ENCODE measurements at regions not wholly inside any gene's neighbourhood (a gene's known extent, or its start where the extent isn't known, plus 50 kb on each side); places are given as distances from the start of the nearest gene placed in this dataset.

DNA sequence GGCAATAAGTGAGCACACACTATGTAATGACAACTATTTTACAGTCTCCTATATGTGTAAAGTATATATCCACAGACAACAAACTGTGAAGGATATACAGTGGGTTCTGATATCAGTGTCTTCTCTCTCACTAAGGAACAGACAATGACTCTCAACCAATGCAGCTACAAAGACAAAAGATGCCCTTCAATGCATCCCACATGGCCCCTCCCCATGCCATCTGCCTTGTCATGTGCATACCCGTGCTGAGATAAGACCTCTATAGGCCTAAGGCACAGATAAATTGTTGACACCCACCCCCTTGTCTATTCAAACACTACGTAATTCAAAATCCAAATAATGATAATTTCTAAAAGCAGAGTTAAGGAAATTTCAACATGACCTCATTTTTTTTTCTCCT lies 1123.5 kb upstream of the MAP3K7 start:
- no TSS peak for BruUV-seq (replicated peaks)
- Histone ChIP-seq H3K4me3 (ENCODE audit: low read length) (no peak overlapping the region), H3K9ac (ENCODE audit: low read length) (no peak overlapping the region), H3K27me3 (ENCODE audit: low read length) (no peaks in the 10 kb centered on the region), H3K79me2 (ENCODE audit: low read length) (no peaks in the 10 kb centered on the region), H4K20me1 (ENCODE audit: low read length) (no peaks in the 10 kb centered on the region), H3K27ac (ENCODE audit: low read length) (no peak overlapping the region), H3K4me1 (ENCODE audit: insufficient read depth, low read length) (peaks cover 22% of the 10 kb centered on the region), H3K9me3 (ENCODE audit: low read length) (no peaks in the 10 kb centered on the region), H3K9me2 (replicated peaks; ENCODE audit: low read length) (no peaks in the 10 kb centered on the region), H3K4me2 (ENCODE audit: low read length) (no peak overlapping the region), H2AFZ (ENCODE audit: low read length) (no peak overlapping the region), H3F3A (ENCODE audit: low read length, unreplicated experiment) (no peaks in the 10 kb centered on the region), H3K36me3 (ENCODE audit: low read depth, low read length) (no peaks in the 10 kb centered on the region)
- POLR2A ChIA-PET (ENCODE audit: unreplicated experiment) = no interaction called here
- intact Hi-C loops (cut with micrococcal nuclease) = no loop called here
- DNase-seq (no peak), ATAC-seq (no peak)
- CTCF ChIA-PET = no interaction called here
- TF ChIP-seq EZH2 (IDR thresholded peaks at IDR 0.05; ENCODE audit: low read length, unreplicated experiment) (no peak), EZH2phosphoT487 (IDR thresholded peaks at IDR 0.05; ENCODE audit: borderline replicate concordance, low read length) (no peak)
- TF ChIP-seq, protein P1, sequence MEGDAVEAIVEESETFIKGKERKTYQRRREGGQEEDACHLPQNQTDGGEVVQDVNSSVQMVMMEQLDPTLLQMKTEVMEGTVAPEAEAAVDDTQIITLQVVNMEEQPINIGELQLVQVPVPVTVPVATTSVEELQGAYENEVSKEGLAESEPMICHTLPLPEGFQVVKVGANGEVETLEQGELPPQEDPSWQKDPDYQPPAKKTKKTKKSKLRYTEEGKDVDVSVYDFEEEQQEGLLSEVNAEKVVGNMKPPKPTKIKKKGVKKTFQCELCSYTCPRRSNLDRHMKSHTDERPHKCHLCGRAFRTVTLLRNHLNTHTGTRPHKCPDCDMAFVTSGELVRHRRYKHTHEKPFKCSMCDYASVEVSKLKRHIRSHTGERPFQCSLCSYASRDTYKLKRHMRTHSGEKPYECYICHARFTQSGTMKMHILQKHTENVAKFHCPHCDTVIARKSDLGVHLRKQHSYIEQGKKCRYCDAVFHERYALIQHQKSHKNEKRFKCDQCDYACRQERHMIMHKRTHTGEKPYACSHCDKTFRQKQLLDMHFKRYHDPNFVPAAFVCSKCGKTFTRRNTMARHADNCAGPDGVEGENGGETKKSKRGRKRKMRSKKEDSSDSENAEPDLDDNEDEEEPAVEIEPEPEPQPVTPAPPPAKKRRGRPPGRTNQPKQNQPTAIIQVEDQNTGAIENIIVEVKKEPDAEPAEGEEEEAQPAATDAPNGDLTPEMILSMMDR (conservative IDR thresholded peaks at IDR 0.05; ENCODE audit: low read depth, low read length) = no peak

DNA sequence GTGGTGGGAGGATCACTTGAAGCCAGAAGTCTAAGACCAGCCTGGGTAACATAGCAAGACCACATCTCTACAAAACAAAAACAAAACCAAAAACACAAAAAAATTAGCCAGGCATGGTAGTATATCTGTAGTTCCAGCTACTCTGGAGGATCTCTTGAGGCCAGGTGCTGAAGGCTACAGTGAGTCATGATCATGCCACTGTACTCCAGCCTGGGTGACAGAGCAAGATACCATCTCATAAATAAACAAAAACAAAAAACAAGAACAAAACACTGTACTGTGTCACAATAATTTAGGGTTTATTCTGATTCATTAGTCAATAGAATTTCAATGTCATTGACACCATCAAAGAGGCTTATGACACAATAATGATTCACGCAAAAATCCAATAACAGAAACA lies 1121.7 kb upstream of the MAP3K7 start:
- ChIA-PET POLR2A (ENCODE audit: unreplicated experiment) (no interaction called here), CTCF (no interaction called here)
- no peak overlapping the region for H2AFZ ChIP-seq (ENCODE audit: low read length)
- no TSS peak for BruUV-seq (replicated peaks)
- no peak overlapping the region for H3K9ac ChIP-seq (ENCODE audit: low read length)
- no peaks in the 10 kb centered on the region for H3K79me2 ChIP-seq (ENCODE audit: low read length)
- no peaks in the 10 kb centered on the region for H3K9me2 ChIP-seq (replicated peaks; ENCODE audit: low read length)
- no peak for TF ChIP-seq EZH2 (IDR thresholded peaks at IDR 0.05; ENCODE audit: low read length, unreplicated experiment)
- TF ChIP-seq, protein P1 (conservative IDR thresholded peaks at IDR 0.05; ENCODE audit: low read depth, low read length) = no peak
- TF ChIP-seq EZH2phosphoT487 (IDR thresholded peaks at IDR 0.05; ENCODE audit: borderline replicate concordance, low read length) = no peak
- no peaks in the 10 kb centered on the region for H4K20me1 ChIP-seq (ENCODE audit: low read length)
- H3K27ac ChIP-seq (ENCODE audit: low read length) = no peak overlapping the region
- peaks cover 25% of the 10 kb centered on the region for H3K4me1 ChIP-seq (ENCODE audit: insufficient read depth, low read length)
- H3K4me3 ChIP-seq (ENCODE audit: low read length) = no peak overlapping the region
- peak; percentile 18; the same call in 1 of the 2 replicates for ATAC-seq
- intact Hi-C loops (cut with micrococcal nuclease) = loop anchor here (10.0 kb wide), 1 partner anchor 166 kb away; no protein-coding TSS in a partner anchor
- H3F3A ChIP-seq (ENCODE audit: low read length, unreplicated experiment) = no peaks in the 10 kb centered on the region
- H3K4me2 ChIP-seq (ENCODE audit: low read length) = no peak overlapping the region
- no peaks in the 10 kb centered on the region for H3K27me3 ChIP-seq (ENCODE audit: low read length)
- H3K9me3 ChIP-seq (ENCODE audit: low read length) = no peaks in the 10 kb centered on the region
- DNase-seq = peak; percentile 39
- H3K36me3 ChIP-seq (ENCODE audit: low read depth, low read length) = no peaks in the 10 kb centered on the region

DNA sequence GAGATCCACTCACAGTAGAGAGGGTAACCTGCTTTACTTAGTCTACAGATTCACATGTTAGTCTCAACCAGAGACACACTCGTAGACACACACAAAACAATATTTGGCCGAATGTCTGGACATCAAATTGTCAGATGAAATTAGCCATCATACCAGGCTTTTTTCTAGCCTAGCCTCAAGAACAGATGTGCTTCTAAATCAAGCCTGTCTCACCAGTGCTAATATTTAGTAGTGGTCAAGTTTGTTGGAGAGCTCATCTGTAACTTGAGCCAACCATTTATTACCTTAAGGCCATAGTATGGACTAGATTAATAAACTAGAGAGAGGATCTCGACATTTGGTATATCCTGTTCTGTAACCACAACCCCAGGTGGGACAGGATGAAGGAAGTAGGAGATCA lies 1118.8 kb upstream of the MAP3K7 start:
- BruUV-seq (replicated peaks) = no TSS peak
- DNase-seq = peak; percentile 27
- CTCF ChIA-PET = no interaction called here

More for the DNA sequence above, 1118.8 kb upstream of the MAP3K7 start:
- Histone ChIP-seq H3K27me3 (ENCODE audit: low read length) (no peaks in the 10 kb centered on the region), H3F3A (ENCODE audit: low read length, unreplicated experiment) (no peaks in the 10 kb centered on the region), H3K4me2 (ENCODE audit: low read length) (no peak overlapping the region), H2AFZ (ENCODE audit: low read length) (no peak overlapping the region), H3K79me2 (ENCODE audit: low read length) (no peaks in the 10 kb centered on the region), H3K9me2 (replicated peaks; ENCODE audit: low read length) (no peaks in the 10 kb centered on the region), H3K36me3 (ENCODE audit: low read depth, low read length) (no peaks in the 10 kb centered on the region), H3K27ac (ENCODE audit: low read length) (no peak overlapping the region), H4K20me1 (ENCODE audit: low read length) (no peaks in the 10 kb centered on the region), H3K4me1 (ENCODE audit: insufficient read depth, low read length) (peaks cover 30% of the 10 kb centered on the region), H3K4me3 (ENCODE audit: low read length) (no peak overlapping the region), H3K9me3 (ENCODE audit: low read length) (no peaks in the 10 kb centered on the region), H3K9ac (ENCODE audit: low read length) (no peak overlapping the region)
- TF ChIP-seq, protein P1 (conservative IDR thresholded peaks at IDR 0.05; ENCODE audit: low read depth, low read length) = no peak
- TF ChIP-seq EZH2phosphoT487 (IDR thresholded peaks at IDR 0.05; ENCODE audit: borderline replicate concordance, low read length) (no peak), EZH2 (IDR thresholded peaks at IDR 0.05; ENCODE audit: low read length, unreplicated experiment) (no peak)
- no peak for ATAC-seq
- POLR2A ChIA-PET (ENCODE audit: unreplicated experiment) = no interaction called here
- intact Hi-C loops (cut with micrococcal nuclease) = loop anchor here (2.0 to 10.0 kb wide), 2 partner anchors 169 to 267 kb away; no protein-coding TSS in a partner anchor

Measured in PC-3 (cell line).